Ishikawa (cell line): ENCODE measurements at regions not wholly inside any gene's neighbourhood (a gene's known extent, or its start where the extent isn't known, plus 50 kb on each side); places are given as distances from the start of the nearest gene placed in this dataset.

Source experiments
- EGR1 ChIP-seq: IDR thresholded peaks from 2 replicates; pipeline ENCODE4 v1.6.1; 2012
- FOXM1 ChIP-seq: IDR thresholded peaks from 2 replicates; pipeline ENCODE4 v1.6.1; 2012; ENCODE audit warnings: low read depth, borderline replicate concordance
- MAX ChIP-seq: IDR thresholded peaks from 2 replicates; pipeline ENCODE4 v1.6.1; 2012
- RAD21 ChIP-seq: IDR thresholded peaks from 2 replicates; pipeline ENCODE4 v1.6.1; 2012; ENCODE audit warnings: low read depth
- REST ChIP-seq: IDR thresholded peaks from 2 replicates; pipeline ENCODE4 v1.6.1; 2012; ENCODE audit warnings: low read depth, mild to moderate bottlenecking

- no peak for TF ChIP-seq RAD21
- TF ChIP-seq EGR1 = no peak
- no peak for TF ChIP-seq FOXM1
- no peak for TF ChIP-seq MAX
- no peak for TF ChIP-seq REST
Measured at GRCh38 chr16:76071690-76072089, 205.5 kb upstream of the CNTNAP4 start.
